Tibial nerve (tissue), 4 donors: ENCODE measurements at regions not wholly inside any gene's neighbourhood (a gene's known extent, or its start where the extent isn't known, plus 50 kb on each side); places are given as distances from the start of the nearest gene placed in this dataset.

Source experiments
- CTCF ChIP-seq, 5 experiments: fragments of 200-600 bp in 3 of 5; fragments of 450-650 bp in 2 of 5; sonication (generic) in 3 of 5; IDR thresholded peaks; one replicate each; pipeline ENCODE4 v1.5.1; 2016 to 2019; ENCODE audit warnings: antibody characterized with exemption in 5 of 5, mild to moderate bottlenecking in 3 of 5, moderate library complexity in 2 of 5
- EP300 ChIP-seq, 2 donors: sonication (generic); formaldehyde crosslinking; IDR thresholded peaks; one replicate each; pipeline ENCODE4 v1.6.1; 2017; ENCODE audit warnings: antibody characterized with exemption in 2 of 2, mild to moderate bottlenecking in 1 of 2
- POLR2A ChIP-seq, 2 donors: fragments of 450-650 bp; IDR thresholded peaks; one replicate each; pipeline ENCODE4 v1.6.1; 2017; ENCODE audit warnings: antibody characterized with exemption in 2 of 2, mild to moderate bottlenecking in 2 of 2, moderate library complexity in 2 of 2

DNA sequence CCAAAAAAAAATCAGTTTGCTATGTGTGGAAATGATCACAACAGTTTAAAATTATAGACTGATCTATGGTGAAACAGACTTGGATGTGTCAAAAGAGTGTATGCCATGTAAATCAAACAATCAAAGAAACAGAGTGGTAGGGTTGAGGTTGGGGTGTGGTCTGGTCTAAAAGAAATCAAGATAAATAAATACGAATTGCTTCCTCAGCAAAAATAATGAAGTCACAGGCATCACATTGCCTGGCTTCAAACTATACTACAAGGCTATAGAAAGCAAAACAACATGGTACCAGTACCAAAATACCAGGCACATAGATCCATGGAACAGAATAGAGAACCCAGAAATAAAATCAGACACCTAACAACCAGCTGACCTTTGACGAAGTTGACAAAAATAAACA is 1796.9 kb downstream of the NCAM2 start:
- no peak for TF ChIP-seq CTCF (IDR thresholded peaks at IDR 0.05)
- TF ChIP-seq POLR2A (IDR thresholded peaks at IDR 0.05), result no peak
- no peak for TF ChIP-seq EP300 (IDR thresholded peaks at IDR 0.05)
